IMR-90 (cell line): ENCODE measurements at regions not wholly inside any gene's neighbourhood (a gene's known extent, or its start where the extent isn't known, plus 50 kb on each side); places are given as distances from the start of the nearest gene placed in this dataset.

ENCODE experiments used
- ATAC-seq: fragments of 200-7000 bp; cut with Tn5 transposase; 2 replicates; pipeline ENCODE4 v1.9.1; 2020; ENCODE audit warnings: low read depth, mild to moderate bottlenecking, moderate library complexity
- BruUV-seq: library from RNA; stranded (reverse); fragments of 400-500 nt; replicated peaks from 2 replicates; lab custom pipeline; 2021; lab: Mats Ljungman, UMichigan
- CTCF ChIA-PET: fragments of 300-600 bp; formaldehyde crosslinking; extraction: SDS; loops from one replicate; lab custom pipeline; 2021; ENCODE audit warnings: antibody characterized with exemption; lab: Yijun Ruan, JAX
- POLR2A ChIA-PET: fragments of 300-600 bp; sonication (Branson Sonifier 250); formaldehyde crosslinking; loops from one replicate; lab custom pipeline; 2022; ENCODE audit warnings: antibody characterized with exemption; ENCODE audit not compliant: unreplicated experiment; lab: Charles Lee
- DNase-seq: peaks from one replicate; pipeline ENCODE4 v3.0.0; 2013
- H2AFZ ChIP-seq: replicated peaks from 2 replicates; pipeline ENCODE3; 2013; ENCODE audit warnings: low read length, mild to moderate bottlenecking; ENCODE audit not compliant: poor library complexity
- H2AK5ac ChIP-seq: 2 replicates; pipeline ENCODE4 v1.6.1; 2013; ENCODE audit warnings: low read depth, low read length, inconsistent platforms
- H2AK9ac ChIP-seq: replicated peaks from 2 replicates; pipeline ENCODE3; 2013; ENCODE audit warnings: mild to moderate bottlenecking, low read depth, low read length, moderate library complexity; ENCODE audit not compliant: poor library complexity
- H2BK120ac ChIP-seq: 2 replicates; pipeline ENCODE4 v1.6.1; 2013; ENCODE audit warnings: low read depth, low read length, inconsistent platforms
- H2BK15ac ChIP-seq: 3 replicates; pipeline ENCODE4 v1.6.1; 2013; ENCODE audit warnings: low read depth, low read length, inconsistent platforms
- H2BK20ac ChIP-seq: 2 replicates; pipeline ENCODE4 v1.6.1; 2013; ENCODE audit warnings: low read depth, mild to moderate bottlenecking, inconsistent platforms, low read length, moderate library complexity
- H2BK5ac ChIP-seq: 2 replicates; pipeline ENCODE4 v1.6.1; 2013; ENCODE audit warnings: mild to moderate bottlenecking, low read depth, low read length, inconsistent platforms; ENCODE audit not compliant: poor library complexity, severe bottlenecking
- H3K14ac ChIP-seq: replicated peaks from 2 replicates; pipeline ENCODE4 v1.6.1; 2013; ENCODE audit warnings: low read depth, low read length, inconsistent platforms
- H3K18ac ChIP-seq: 2 replicates; pipeline ENCODE4 v1.6.1; 2013; ENCODE audit warnings: low read depth, low read length, control low read depth
- H3K23ac ChIP-seq: 2 replicates; pipeline ENCODE4 v1.6.1; 2013; ENCODE audit warnings: low read depth, low read length, inconsistent platforms
- H3K27ac ChIP-seq: 2 replicates; pipeline ENCODE4 v1.5.1; 2013; ENCODE audit warnings: mild to moderate bottlenecking, control low read depth, low read length; ENCODE audit not compliant: insufficient read depth
- H3K27me3 ChIP-seq: 2 replicates; pipeline ENCODE4 v1.6.1; 2013; ENCODE audit warnings: low read length; ENCODE audit not compliant: control insufficient read depth, insufficient read depth
- H3K36me3 ChIP-seq: 2 replicates; pipeline ENCODE4 v1.6.1; 2013; ENCODE audit warnings: low read length, mixed read lengths; ENCODE audit not compliant: control insufficient read depth, insufficient read depth
- H3K4ac ChIP-seq: 2 replicates; pipeline ENCODE4 v1.6.1; 2013; ENCODE audit warnings: low read depth, low read length, inconsistent platforms
- H3K4me1 ChIP-seq: 2 replicates; pipeline ENCODE4 v1.6.1; 2013; ENCODE audit warnings: low read length, mixed read lengths; ENCODE audit not compliant: control insufficient read depth, insufficient read depth
- H3K4me2 ChIP-seq: 2 replicates; pipeline ENCODE4 v1.6.1; 2013; ENCODE audit warnings: low read depth, mild to moderate bottlenecking, control low read depth, low read length, moderate library complexity
- H3K4me3 ChIP-seq: 2 replicates; pipeline ENCODE4 v1.5.1; 2013; ENCODE audit warnings: low read depth, mild to moderate bottlenecking, control low read depth, low read length, moderate library complexity; ENCODE audit not compliant: insufficient read depth
- H3K56ac ChIP-seq: 2 replicates; pipeline ENCODE4 v1.6.1; 2013; ENCODE audit warnings: low read length, inconsistent platforms; ENCODE audit not compliant: insufficient read depth; ENCODE audit errors: extremely low read depth
- H3K79me1 ChIP-seq, 2 experiments: 2 replicates each; pipeline ENCODE4 v1.6.1; 2013; ENCODE audit warnings: low read length in 2 of 2, inconsistent platforms in 1 of 2, low read depth in 1 of 2
- H3K9ac ChIP-seq: 2 replicates; pipeline ENCODE4 v1.6.1; 2013; ENCODE audit warnings: low read depth, low read length, control low read depth
- H3K9me1 ChIP-seq: 2 replicates; pipeline ENCODE4 v1.6.1; 2013; ENCODE audit warnings: low read length, inconsistent platforms; ENCODE audit not compliant: insufficient read depth
- H3K9me3 ChIP-seq: 2 replicates; pipeline ENCODE4 v1.6.1; 2013; ENCODE audit warnings: low read length; ENCODE audit not compliant: control insufficient read depth, insufficient read depth
- H4K20me1 ChIP-seq: 2 replicates; pipeline ENCODE4 v1.6.1; 2013; ENCODE audit warnings: low read length, inconsistent platforms; ENCODE audit not compliant: insufficient read depth
- H4K5ac ChIP-seq: 2 replicates; pipeline ENCODE4 v1.6.1; 2013; ENCODE audit warnings: mild to moderate bottlenecking, low read depth, low read length, control low read depth
- H4K8ac ChIP-seq, 2 experiments: 2 replicates each; pipeline ENCODE4 v1.6.1; 2013; ENCODE audit warnings: low read depth in 2 of 2, low read length in 2 of 2, control low read depth in 1 of 2, inconsistent platforms in 1 of 2
- H4K91ac ChIP-seq: 2 replicates; pipeline ENCODE4 v1.6.1; 2013; ENCODE audit warnings: low read depth, low read length, inconsistent platforms; ENCODE audit not compliant: insufficient read depth
- CHD1 ChIP-seq: IDR thresholded peaks from 2 replicates; pipeline ENCODE4 v1.6.1; 2012; ENCODE audit warnings: low read depth, low read length, improper control_type of control experiment
- RFX5 ChIP-seq: IDR thresholded peaks from 2 replicates; pipeline ENCODE4 v1.8.0; 2012; ENCODE audit warnings: low read depth, mild to moderate bottlenecking, low read length, moderate library complexity
- WGBS, 2 experiments: methylation state at CpG; one replicate each; pipeline versions ENCODE4 v1.1.5 to v1.1.7; 2013; ENCODE audit warnings: missing lambda C conversion rate in 2 of 2; ENCODE audit not compliant: insufficient read length in 1 of 2; ENCODE audit errors: extremely low coverage in 2 of 2; 5-methylcytosine and 5-hydroxymethylcytosine counted together
- dilution Hi-C: fragments of 300-500 bp; cut with HindIII; formaldehyde crosslinking; loops from one replicate; pipeline ENCODE4 v1.14.3; 2018; ENCODE audit warnings: low sequenced_read_pairs; ENCODE audit not compliant: unreplicated experiment
- in situ Hi-C: fragments of 300-500 bp; cut with MboI; formaldehyde crosslinking; loops from 3 replicates; pipeline ENCODE4 v1.14.3; 2019; ENCODE audit warnings: low sequenced_read_pairs, inconsistent platforms, mixed read lengths
- intact Hi-C: fragments of 100-400 bp; cut with micrococcal nuclease; formaldehyde crosslinking; loops from 2 replicates; pipeline ENCODE4 v1.10.0; 2022

- Histone ChIP-seq H4K8ac (no peak overlapping the region), H3K18ac (no peak overlapping the region), H2AFZ (no peak overlapping the region), H3K4me2 (no peak overlapping the region), H3K9me1 (no peaks in the 10 kb centered on the region), H3K56ac (no peak overlapping the region), H2BK5ac (no peak overlapping the region), H2AK5ac (no peak overlapping the region), H3K4me1 (no peaks in the 10 kb centered on the region), H2AK9ac (no peak overlapping the region), H3K9ac (no peak overlapping the region), H3K27ac (no peak overlapping the region), H4K91ac (no peak overlapping the region), H4K5ac (no peak overlapping the region), H2BK120ac (no peak overlapping the region), H3K14ac (no peak overlapping the region), H2BK15ac (no peak overlapping the region), H3K23ac (no peak overlapping the region), H2BK20ac (no peak overlapping the region), H3K4ac (no peak overlapping the region), H3K9me3 (peaks cover 11% of the 10 kb centered on the region), H3K4me3 (no peak overlapping the region), H3K27me3 (no peaks in the 10 kb centered on the region), H3K36me3 (no peaks in the 10 kb centered on the region), H3K79me1 (no peaks in the 10 kb centered on the region), H4K20me1 (no peaks in the 10 kb centered on the region)
- POLR2A ChIA-PET = no interaction called here
- WGBS, 2 experiments = no CpG with 5 or more reads among the region's 2 CpGs
- dilution Hi-C loops = no loop called here
- TF ChIP-seq RFX5 (no peak), CHD1 (no peak)
- intact Hi-C loops = no loop called here
- DNase-seq (no peak), ATAC-seq (no peak)
- CTCF ChIA-PET = no interaction called here
- BruUV-seq = no TSS peak
- in situ Hi-C loops = no loop called here
Measured at GRCh38 chr5:130272837-130273236, 368.6 kb downstream of the CHSY3 start.
